Stimulated activated CD8-positive, alpha-beta memory T cell treated with anti-CD3 and anti-CD28 coated beads, Interleukin-12 subunit alpha, Interleukin-12 subunit beta, amount 100 ng/mL, for 24 hours (primary cell): ENCODE measurements at regions not wholly inside any gene's neighbourhood (a gene's known extent, or its start where the extent isn't known, plus 50 kb on each side); places are given as distances from the start of the nearest gene placed in this dataset.

Experiments
- DNase-seq: peaks from one replicate; pipeline ENCODE4 v3.0.0-alpha.2; 2020; ENCODE audit errors: extremely low read depth

GRCh38 chr5:133741396-133741795, 129.1 kb upstream of the FSTL4 start:
- no peak for DNase-seq

- DNase-seq, result no peak
Observed at GRCh38 chr5:133739181-133739780, 126.9 kb upstream of the FSTL4 start.

- no peak for DNase-seq
Observed at GRCh38 chr5:133738271-133738670, 125.9 kb upstream of the FSTL4 start.

- DNase-seq, result no peak
Observed at GRCh38 chr5:133736512-133736911, 124.2 kb upstream of the FSTL4 start.

- no peak for DNase-seq
Observed at GRCh38 chr5:133735346-133735745, 123.0 kb upstream of the FSTL4 start.

GRCh38 chr5:133734916-133735315, 122.6 kb upstream of the FSTL4 start:
- DNase-seq, result no peak

GRCh38 chr5:133732536-133732935, 120.2 kb upstream of the FSTL4 start:
- no peak for DNase-seq

GRCh38 chr5:133731951-133732350, 119.6 kb upstream of the FSTL4 start:
- DNase-seq, result no peak

- DNase-seq, result no peak
Observed at GRCh38 chr5:133730866-133731265, 118.5 kb upstream of the FSTL4 start.

GRCh38 chr5:133730346-133730745, 118.0 kb upstream of the FSTL4 start:
- DNase-seq, result no peak

- no peak for DNase-seq
Observed at GRCh38 chr5:133729800-133730199, 117.5 kb upstream of the FSTL4 start.

- DNase-seq, result no peak
Observed at GRCh38 chr5:133728475-133728874, 116.1 kb upstream of the FSTL4 start.

GRCh38 chr5:133727636-133728035, 115.3 kb upstream of the FSTL4 start:
- DNase-seq, result no peak

GRCh38 chr5:133723651-133724366, 111.5 kb upstream of the FSTL4 start:
- DNase-seq, result no peak

- DNase-seq, result no peak
Observed at GRCh38 chr5:133723126-133723525, 110.8 kb upstream of the FSTL4 start.

- DNase-seq, result no peak
Observed at GRCh38 chr5:133721365-133721764, 109.0 kb upstream of the FSTL4 start.

- no peak for DNase-seq
Observed at GRCh38 chr5:133718457-133718856, 106.1 kb upstream of the FSTL4 start.

- no peak for DNase-seq
Observed at GRCh38 chr5:133716532-133717183, 104.3 kb upstream of the FSTL4 start.

- no peak for DNase-seq
Observed at GRCh38 chr5:133715616-133716015, 103.3 kb upstream of the FSTL4 start.

- no peak for DNase-seq
Observed at GRCh38 chr5:133715216-133715615, 102.9 kb upstream of the FSTL4 start.

GRCh38 chr5:133714161-133714915, 102.0 kb upstream of the FSTL4 start:
- DNase-seq, result no peak

GRCh38 chr5:133713751-133714150, 101.4 kb upstream of the FSTL4 start:
- no peak for DNase-seq
